ENCODE measurements at regions not wholly inside any gene's neighbourhood (a gene's known extent, or its start where the extent isn't known, plus 50 kb on each side); places are given as distances from the start of the nearest gene placed in this dataset.

DNA sequence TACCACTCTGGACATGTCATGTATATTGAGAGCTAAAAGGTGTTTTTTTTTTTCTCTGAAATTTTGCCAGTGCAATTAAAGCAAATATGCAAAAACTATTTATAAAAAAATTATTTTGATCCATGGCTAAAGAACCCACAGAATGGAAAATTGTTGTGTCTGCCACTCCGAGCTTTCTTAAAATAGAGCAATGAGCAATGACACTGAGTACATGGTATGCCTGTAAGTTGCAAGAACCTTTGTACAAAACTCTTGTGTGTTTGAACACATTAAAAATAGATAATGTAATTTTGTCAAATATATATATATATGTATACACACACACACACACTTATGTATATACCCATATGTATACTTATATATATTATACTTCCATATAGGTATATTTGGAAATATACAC is 1530.9 kb upstream of the B3GALT2 start:
- Histone ChIP-seq H3K36me3 (ENCODE audit: control insufficient read depth in 2 of 2, extremely low read depth in 1 of 2, insufficient read depth in 2 of 2, low read length in 2 of 2) (no peaks in the 10 kb centered on the region), H3K4me3 (replicated peaks in 1 of 3; ENCODE audit: insufficient read depth in 1 of 3, low read depth in 1 of 3, low read length in 3 of 3) (no peak overlapping the region), H2AFZ (ENCODE audit: low read depth, low read length) (no peak overlapping the region), H3K79me2 (ENCODE audit: control insufficient read depth, insufficient read depth, low read length) (no peaks in the 10 kb centered on the region), H3K27me3 (ENCODE audit: control insufficient read depth in 2 of 2, insufficient read depth in 2 of 2, low read length in 2 of 2) (no peaks in the 10 kb centered on the region), H3K9me1 (replicated peaks; ENCODE audit: control insufficient read depth, extremely low read depth, insufficient read depth, low read length) (no peaks in the 10 kb centered on the region), H3K9me3 (replicated peaks; ENCODE audit: control insufficient read depth, insufficient read depth, low read length) (no peaks in the 10 kb centered on the region), H3K4me2 (ENCODE audit: insufficient read depth, low read length) (no peak overlapping the region), H3K4me1 (ENCODE audit: control insufficient read depth, extremely low read depth, insufficient read depth, low read length) (no peaks in the 10 kb centered on the region), H4K20me1 (replicated peaks; ENCODE audit: control insufficient read depth, extremely low read depth, insufficient read depth, low read length) (no peaks in the 10 kb centered on the region), H3K27ac (ENCODE audit: insufficient read depth, low read depth, low read length) (no peak overlapping the region), H3K9ac (replicated peaks; ENCODE audit: extremely low read depth, insufficient read depth, low read length) (no peak overlapping the region)
- dilution Hi-C loops (cut with MboI; ENCODE audit: extremely low pct_ligation_motif_present, low sequenced_read_pairs): no loop called here
- FAIRE-seq: no peak
- DNase-seq (ENCODE audit: low read depth, low spot score): no peak
- intact Hi-C loops (cut with micrococcal nuclease): no loop called here
- ChIA-PET POLR2A (no interaction called here), CTCF (no interaction called here)
- TF ChIP-seq MAX (IDR thresholded peaks at IDR 0.05; ENCODE audit: insufficient read depth, insufficient read length): no peak
- TF ChIP-seq GATA2 (IDR thresholded peaks at IDR 0.05; ENCODE audit: insufficient read depth, insufficient read length, low read depth, low read length): no peak
- TF ChIP-seq CTCF (IDR thresholded peaks at IDR 0.05; ENCODE audit: extremely low read depth in 1 of 2, insufficient read depth in 1 of 2, low read depth in 1 of 2, low read length in 2 of 2): no peak
- no peak for TF ChIP-seq POLR2AphosphoS5 (IDR thresholded peaks at IDR 0.05; ENCODE audit: insufficient read depth, low read depth, low read length)
- no peak for TF ChIP-seq POLR2A (IDR thresholded peaks at IDR 0.05; ENCODE audit: low read depth, low read length)
- TF ChIP-seq EZH2 (IDR thresholded peaks at IDR 0.05; ENCODE audit: borderline replicate concordance, low read depth, low read length, severe bottlenecking): no peak
- TF ChIP-seq FOS (IDR thresholded peaks at IDR 0.05; ENCODE audit: borderline replicate concordance, insufficient read depth, low read length): no peak
- no peak for TF ChIP-seq MYC (IDR thresholded peaks at IDR 0.05; ENCODE audit: low read depth, low read length)
- TF ChIP-seq JUN (IDR thresholded peaks at IDR 0.05; ENCODE audit: borderline replicate concordance, insufficient read depth, insufficient read length, low read depth): no peak
- no TSS peak for BruUV-seq (replicated peaks)
